ENCODE measurements at regions not wholly inside any gene's neighbourhood (a gene's known extent, or its start where the extent isn't known, plus 50 kb on each side); places are given as distances from the start of the nearest gene placed in this dataset.

GRCh38 chr1:163824490-163824889 lies 502.7 kb downstream of the NUF2 start:
- no peaks in the 10 kb centered on the region for H3K9me3 ChIP-seq (ENCODE audit: control insufficient read depth in 2 of 3, insufficient read depth in 1 of 3, low read length in 3 of 3)
- no peaks in the 10 kb centered on the region for H3K4me1 ChIP-seq (ENCODE audit: control insufficient read depth in 2 of 3, insufficient read depth in 2 of 3, low read depth in 1 of 3, low read length in 3 of 3)
- H3K27me3 ChIP-seq (ENCODE audit: control insufficient read depth, insufficient read depth, low read length), result no peaks in the 10 kb centered on the region
- FAIRE-seq, result no peak
- DNase-seq, result no peak
- H3K4me3 ChIP-seq (ENCODE audit: low read length in 3 of 3), result no peak overlapping the region
- intact Hi-C loops (cut with DNase I), result no loop called here
- H3K36me3 ChIP-seq (ENCODE audit: control insufficient read depth in 2 of 3, insufficient read depth in 3 of 3, low read length in 3 of 3), result no peaks in the 10 kb centered on the region
- no peak overlapping the region for H3K27ac ChIP-seq (ENCODE audit: low read depth in 2 of 2, low read length in 2 of 2)
- TF ChIP-seq, protein P1, sequence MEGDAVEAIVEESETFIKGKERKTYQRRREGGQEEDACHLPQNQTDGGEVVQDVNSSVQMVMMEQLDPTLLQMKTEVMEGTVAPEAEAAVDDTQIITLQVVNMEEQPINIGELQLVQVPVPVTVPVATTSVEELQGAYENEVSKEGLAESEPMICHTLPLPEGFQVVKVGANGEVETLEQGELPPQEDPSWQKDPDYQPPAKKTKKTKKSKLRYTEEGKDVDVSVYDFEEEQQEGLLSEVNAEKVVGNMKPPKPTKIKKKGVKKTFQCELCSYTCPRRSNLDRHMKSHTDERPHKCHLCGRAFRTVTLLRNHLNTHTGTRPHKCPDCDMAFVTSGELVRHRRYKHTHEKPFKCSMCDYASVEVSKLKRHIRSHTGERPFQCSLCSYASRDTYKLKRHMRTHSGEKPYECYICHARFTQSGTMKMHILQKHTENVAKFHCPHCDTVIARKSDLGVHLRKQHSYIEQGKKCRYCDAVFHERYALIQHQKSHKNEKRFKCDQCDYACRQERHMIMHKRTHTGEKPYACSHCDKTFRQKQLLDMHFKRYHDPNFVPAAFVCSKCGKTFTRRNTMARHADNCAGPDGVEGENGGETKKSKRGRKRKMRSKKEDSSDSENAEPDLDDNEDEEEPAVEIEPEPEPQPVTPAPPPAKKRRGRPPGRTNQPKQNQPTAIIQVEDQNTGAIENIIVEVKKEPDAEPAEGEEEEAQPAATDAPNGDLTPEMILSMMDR (IDR thresholded peaks at IDR 0.05; ENCODE audit: borderline replicate concordance, extremely low read depth, insufficient read depth), result no peak
- H3K9ac ChIP-seq (ENCODE audit: low read length in 3 of 3), result no peak overlapping the region

DNA sequence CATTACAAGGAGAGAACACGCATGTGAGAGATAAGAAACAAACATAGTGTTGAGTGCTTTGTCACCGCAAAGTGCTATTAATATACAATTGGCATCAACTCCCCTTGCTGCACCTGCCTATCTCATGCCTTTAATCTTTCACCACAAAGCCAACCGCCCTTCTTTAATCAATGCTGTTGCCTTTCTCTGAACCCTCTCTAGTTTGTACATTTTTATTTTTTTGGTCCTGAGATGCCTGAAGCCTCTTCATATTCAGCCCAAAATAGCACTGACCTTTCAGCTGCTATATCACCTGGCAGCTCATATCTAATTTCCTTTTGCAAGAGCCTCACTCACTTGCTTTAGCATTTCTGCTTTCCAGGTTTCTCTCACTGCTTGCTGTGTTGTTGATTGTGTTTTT lies 504.7 kb downstream of the NUF2 start:
- no peak overlapping the region for H3K9ac ChIP-seq (ENCODE audit: low read length in 3 of 3)
- no peaks in the 10 kb centered on the region for H3K9me3 ChIP-seq (ENCODE audit: control insufficient read depth in 2 of 3, insufficient read depth in 1 of 3, low read length in 3 of 3)
- H3K4me1 ChIP-seq (ENCODE audit: control insufficient read depth in 2 of 3, insufficient read depth in 2 of 3, low read depth in 1 of 3, low read length in 3 of 3), result no peaks in the 10 kb centered on the region
- no peak overlapping the region for H3K27ac ChIP-seq (ENCODE audit: low read depth in 2 of 2, low read length in 2 of 2)
- no peaks in the 10 kb centered on the region for H3K36me3 ChIP-seq (ENCODE audit: control insufficient read depth in 2 of 3, insufficient read depth in 3 of 3, low read length in 3 of 3)
- H3K27me3 ChIP-seq (ENCODE audit: control insufficient read depth, insufficient read depth, low read length), result no peaks in the 10 kb centered on the region
- TF ChIP-seq, protein P1 (IDR thresholded peaks at IDR 0.05; ENCODE audit: borderline replicate concordance, extremely low read depth, insufficient read depth), result no peak
- intact Hi-C loops (cut with DNase I), result no loop called here
- DNase-seq (no peak), FAIRE-seq (no peak)
- no peak overlapping the region for H3K4me3 ChIP-seq (ENCODE audit: low read length in 3 of 3)

GRCh38 chr1:163834778-163835177 lies 513.0 kb downstream of the NUF2 start:
- H3K27me3 ChIP-seq (ENCODE audit: control insufficient read depth, insufficient read depth, low read length), result no peaks in the 10 kb centered on the region
- H3K27ac ChIP-seq (ENCODE audit: low read depth in 2 of 2, low read length in 2 of 2), result no peak overlapping the region
- no peak overlapping the region for H3K9ac ChIP-seq (ENCODE audit: low read length in 3 of 3)
- no peaks in the 10 kb centered on the region for H3K36me3 ChIP-seq (ENCODE audit: control insufficient read depth in 2 of 3, insufficient read depth in 3 of 3, low read length in 3 of 3)
- TF ChIP-seq, protein P1 (IDR thresholded peaks at IDR 0.05; ENCODE audit: borderline replicate concordance, extremely low read depth, insufficient read depth), result no peak
- no peaks in the 10 kb centered on the region for H3K9me3 ChIP-seq (ENCODE audit: control insufficient read depth in 2 of 3, insufficient read depth in 1 of 3, low read length in 3 of 3)
- DNase-seq (no peak), FAIRE-seq (no peak)
- intact Hi-C loops (cut with DNase I), result no loop called here
- H3K4me3 ChIP-seq (ENCODE audit: low read length in 3 of 3), result no peak overlapping the region
- H3K4me1 ChIP-seq (ENCODE audit: control insufficient read depth in 2 of 3, insufficient read depth in 2 of 3, low read depth in 1 of 3, low read length in 3 of 3), result no peaks in the 10 kb centered on the region

DNA sequence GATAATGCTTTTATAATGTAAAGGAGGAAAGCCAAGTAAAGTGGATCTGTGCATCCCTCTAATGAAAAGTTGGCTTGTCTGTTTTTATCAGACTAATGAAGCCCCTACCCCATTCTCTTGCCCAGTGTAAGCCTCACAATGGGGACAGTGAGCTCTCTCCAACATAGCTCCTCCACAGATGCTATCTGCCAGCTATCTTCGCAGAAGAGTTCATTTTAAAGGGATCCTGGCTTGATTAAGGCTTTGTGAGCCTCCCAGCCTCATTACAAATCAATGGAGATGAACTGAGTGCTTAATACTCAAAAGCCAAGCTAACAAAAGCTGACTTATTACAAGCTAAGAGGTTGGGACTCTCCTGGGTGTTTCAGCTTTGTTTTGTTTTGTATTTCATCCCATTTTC lies 514.7 kb downstream of the NUF2 start:
- no peaks in the 10 kb centered on the region for H3K27me3 ChIP-seq (ENCODE audit: control insufficient read depth, insufficient read depth, low read length)
- intact Hi-C loops (cut with DNase I), result no loop called here
- H3K36me3 ChIP-seq (ENCODE audit: control insufficient read depth in 2 of 3, insufficient read depth in 3 of 3, low read length in 3 of 3), result no peaks in the 10 kb centered on the region
- no peak for DNase-seq
- TF ChIP-seq, protein P1 (IDR thresholded peaks at IDR 0.05; ENCODE audit: borderline replicate concordance, extremely low read depth, insufficient read depth), result no peak
- H3K9ac ChIP-seq (ENCODE audit: low read length in 3 of 3), result no peak overlapping the region
- H3K9me3 ChIP-seq (ENCODE audit: control insufficient read depth in 2 of 3, insufficient read depth in 1 of 3, low read length in 3 of 3), result no peaks in the 10 kb centered on the region
- no peak overlapping the region for H3K27ac ChIP-seq (ENCODE audit: low read depth in 2 of 2, low read length in 2 of 2)
- H3K4me3 ChIP-seq (ENCODE audit: low read length in 3 of 3), result no peak overlapping the region
- FAIRE-seq, result no peak
- no peaks in the 10 kb centered on the region for H3K4me1 ChIP-seq (ENCODE audit: control insufficient read depth in 2 of 3, insufficient read depth in 2 of 3, low read depth in 1 of 3, low read length in 3 of 3)

Data from kidney (tissue), 13 donors.